Neural crest cell (in vitro differentiated cells): ENCODE measurements at regions not wholly inside any gene's neighbourhood (a gene's known extent, or its start where the extent isn't known, plus 50 kb on each side); places are given as distances from the start of the nearest gene placed in this dataset.
"Not testable (repeated sequence)": the region's sequence is repeated elsewhere in the genome, so short reads cannot be mapped to it uniquely, and the experiment has no call there.

Source experiments
- DNase-seq: peaks from one replicate; pipeline ENCODE4 v3.0.0; 2021; ENCODE audit warnings: low read depth, mixed read lengths, low spot score
- H3K27ac Mint-ChIP-seq: one replicate; pipeline ENCODE4 v1.8.0; 2021; ENCODE audit warnings: mild to moderate bottlenecking, mixed read lengths; ENCODE audit not compliant: unreplicated experiment
- H3K27me3 Mint-ChIP-seq: 2 replicates; pipeline ENCODE4 v1.8.0; 2021; ENCODE audit warnings: low read depth, mild to moderate bottlenecking, mixed read lengths
- H3K36me3 Mint-ChIP-seq: 2 replicates; pipeline ENCODE4 v1.8.0; 2021; ENCODE audit warnings: low read depth, mild to moderate bottlenecking, mixed read lengths
- H3K4me1 Mint-ChIP-seq: 2 replicates; pipeline ENCODE4 v1.8.0; 2021; ENCODE audit warnings: mixed read lengths
- H3K4me3 Mint-ChIP-seq: one replicate; pipeline ENCODE4 v1.8.0; 2021; ENCODE audit warnings: mild to moderate bottlenecking, mixed read lengths
- H3K9me3 Mint-ChIP-seq: 2 replicates; pipeline ENCODE4 v1.8.0; 2021; ENCODE audit warnings: mixed read lengths
- CTCF ChIP-seq: fragments of 200-600 bp; sonication (generic); conservative IDR thresholded peaks from 2 replicates; pipeline ENCODE4 v1.5.0; 2021; ENCODE audit warnings: antibody characterized with exemption, mild to moderate bottlenecking

GRCh38 chr6:9131616-9132015 lies 696.3 kb upstream of the SLC35B3 start:
- H3K4me1 Mint-ChIP-seq = no peaks in the 10 kb centered on the region
- H3K27me3 Mint-ChIP-seq = peaks cover 13% of the 10 kb centered on the region
- no peak overlapping the region for H3K27ac Mint-ChIP-seq
- H3K4me3 Mint-ChIP-seq = no peak overlapping the region
- no peak for DNase-seq
- H3K36me3 Mint-ChIP-seq = no peaks in the 10 kb centered on the region
- no peak for TF ChIP-seq CTCF
- peaks cover 4% of the 10 kb centered on the region for H3K9me3 Mint-ChIP-seq

- Mint-ChIP-seq H3K36me3 (no peaks in the 10 kb centered on the region), H3K27ac (no peak overlapping the region), H3K9me3 (peaks cover 4% of the 10 kb centered on the region), H3K27me3 (peaks cover 15% of the 10 kb centered on the region), H3K4me1 (no peaks in the 10 kb centered on the region), H3K4me3 (no peak overlapping the region)
- DNase-seq = no peak
- TF ChIP-seq CTCF = no peak
These were observed 695.9 kb upstream of the SLC35B3 start for GRCh38 chr6:9131201-9131600.

GRCh38 chr6:9128970-9129369 lies 693.6 kb upstream of the SLC35B3 start:
- DNase-seq = no peak
- H3K27me3 Mint-ChIP-seq = peaks cover 18% of the 10 kb centered on the region
- no peak overlapping the region for H3K27ac Mint-ChIP-seq
- no peaks in the 10 kb centered on the region for H3K4me1 Mint-ChIP-seq
- peaks cover 4% of the 10 kb centered on the region for H3K9me3 Mint-ChIP-seq
- no peaks in the 10 kb centered on the region for H3K36me3 Mint-ChIP-seq
- H3K4me3 Mint-ChIP-seq = no peak overlapping the region
- no peak for TF ChIP-seq CTCF

- H3K27me3 Mint-ChIP-seq = peaks cover 28% of the 10 kb centered on the region
- H3K36me3 Mint-ChIP-seq = no peaks in the 10 kb centered on the region
- H3K9me3 Mint-ChIP-seq = peaks cover 4% of the 10 kb centered on the region
- H3K4me1 Mint-ChIP-seq = no peaks in the 10 kb centered on the region
- no peak for DNase-seq
- no peak overlapping the region for H3K27ac Mint-ChIP-seq
- no peak overlapping the region for H3K4me3 Mint-ChIP-seq
- TF ChIP-seq CTCF = no peak
These were observed 691.7 kb upstream of the SLC35B3 start for GRCh38 chr6:9126878-9127560.

- H3K4me1 Mint-ChIP-seq, H3K9me3 Mint-ChIP-seq: not testable (repeated sequence)
These were observed 690.7 kb upstream of the SLC35B3 start for GRCh38 chr6:9126034-9126433.

GRCh38 chr6:9121549-9121948 lies 686.2 kb upstream of the SLC35B3 start:
- H3K36me3 Mint-ChIP-seq = no peaks in the 10 kb centered on the region
- H3K4me1 Mint-ChIP-seq = no peaks in the 10 kb centered on the region
- no peak for TF ChIP-seq CTCF
- H3K9me3 Mint-ChIP-seq = no peaks in the 10 kb centered on the region
- H3K27me3 Mint-ChIP-seq = peaks cover 53% of the 10 kb centered on the region
- H3K4me3 Mint-ChIP-seq = no peak overlapping the region
- DNase-seq = no peak
- H3K27ac Mint-ChIP-seq = no peak overlapping the region

More at GRCh38 chr6:9126034-9126433, 690.7 kb upstream of the SLC35B3 start:
- not testable (repeated sequence) for DNase-seq, H3K4me3 Mint-ChIP-seq, H3K27ac Mint-ChIP-seq, H3K36me3 Mint-ChIP-seq
- peaks cover 32% of the 10 kb centered on the region for H3K27me3 Mint-ChIP-seq
